K562 (cell line): ENCODE measurements at regions not wholly inside any gene's neighbourhood (a gene's known extent, or its start where the extent isn't known, plus 50 kb on each side); places are given as distances from the start of the nearest gene placed in this dataset.

ENCODE experiments used
- ETV1 ChIP-seq: fragments of 450-650 bp; conservative IDR thresholded peaks from 2 replicates; pipeline ENCODE4 v1.6.1; 2016; ENCODE audit warnings: missing genetic modification characterization, control low read depth, low read depth, missing compliant biosample characterization
- HDAC3 ChIP-seq: fragments of 450-650 bp; IDR thresholded peaks from 2 replicates; pipeline ENCODE4 v1.6.1; 2018; ENCODE audit warnings: borderline replicate concordance, mild to moderate bottlenecking, moderate library complexity; ENCODE audit not compliant: partially characterized antibody
- LCOR ChIP-seq: sonication (generic); formaldehyde crosslinking; IDR thresholded peaks from 2 replicates; pipeline ENCODE4 v1.8.0; 2022; ENCODE audit warnings: mild to moderate bottlenecking, missing genetic modification reagents
- MCM2 ChIP-seq: fragments of 450-650 bp; IDR thresholded peaks from 2 replicates; pipeline ENCODE4 v1.6.1; 2017; ENCODE audit warnings: low read depth, mild to moderate bottlenecking
- MTA3 ChIP-seq: fragments of 450-650 bp; formaldehyde crosslinking; IDR thresholded peaks from 2 replicates; pipeline ENCODE4 v1.6.1; 2017; ENCODE audit warnings: mild to moderate bottlenecking, borderline replicate concordance
- NFYB ChIP-seq: IDR thresholded peaks from 2 replicates; pipeline ENCODE4 v1.6.1; 2011; ENCODE audit warnings: mild to moderate bottlenecking, moderate library complexity; ENCODE audit not compliant: insufficient read length; ENCODE audit errors: extremely low read depth
- POLR2A ChIP-seq: fragments of 450-650 bp; conservative IDR thresholded peaks from 2 replicates; pipeline ENCODE4 v1.6.1; 2016
- SIX5 ChIP-seq, 2 experiments: IDR thresholded peaks; 2 replicates each; pipeline ENCODE4 v1.6.1; 2011; ENCODE audit warnings: low read length in 2 of 2, borderline replicate concordance in 1 of 2, low read depth in 1 of 2, mild to moderate bottlenecking in 1 of 2, moderate library complexity in 1 of 2; ENCODE audit not compliant: insufficient read depth in 1 of 2
- SRF ChIP-seq, 2 experiments: fragments of 250-450, 450-650 bp in 1 of 2; sonication (Bioruptor Pico) in 1 of 2; sonication (generic) in 1 of 2; formaldehyde crosslinking; IDR thresholded peaks; 2 replicates each; pipeline versions ENCODE4 v1.5.0 to v1.5.1; 2020 to 2022; ENCODE audit warnings: mild to moderate bottlenecking in 1 of 2, missing genetic modification reagents in 1 of 2
- TAF7 ChIP-seq: fragments of 450-650 bp; IDR thresholded peaks from 2 replicates; pipeline ENCODE4 v1.6.1; 2016; ENCODE audit warnings: missing genetic modification characterization, missing compliant biosample characterization
- YY1 ChIP-seq, 3 experiments: IDR thresholded peaks; 2 replicates each; pipeline ENCODE4 v1.6.1; 2011; ENCODE audit warnings: low read length in 2 of 3, mild to moderate bottlenecking in 2 of 3, moderate library complexity in 2 of 3, borderline replicate concordance in 1 of 3, control low read depth in 1 of 3, low read depth in 1 of 3; ENCODE audit not compliant: insufficient read depth in 3 of 3, insufficient replicate concordance in 2 of 3, control insufficient read depth in 1 of 3, insufficient read length in 1 of 3; ENCODE audit errors: extremely low read depth in 1 of 3
- ZBTB40 ChIP-seq, 2 experiments: fragments of 450-650 bp in 1 of 2; sonication (generic) in 1 of 2; formaldehyde crosslinking in 1 of 2; IDR thresholded peaks; 2 replicates each; pipeline versions ENCODE4 v1.7.1 to v1.9.0; 2016 to 2022; ENCODE audit warnings: inconsistent platforms in 1 of 2, mild to moderate bottlenecking in 1 of 2, missing genetic modification reagents in 1 of 2
- ZFX ChIP-seq: sonication (generic); formaldehyde crosslinking; IDR thresholded peaks from 2 replicates; pipeline ENCODE4 v1.8.0; 2022; ENCODE audit warnings: mild to moderate bottlenecking, missing genetic modification reagents, moderate library complexity

- TF ChIP-seq LCOR (CRISPR knock-in tag) = no peak
- no peak for TF ChIP-seq HDAC3
- no peak for TF ChIP-seq ZFX
- TF ChIP-seq YY1 (IDR thresholded peaks at IDR 0.05; ENCODE audit: borderline replicate concordance in 1 of 3, control insufficient read depth in 1 of 3, extremely low read depth in 1 of 3, insufficient read depth in 3 of 3, insufficient read length in 1 of 3, insufficient replicate concordance in 2 of 3, low read depth in 1 of 3, low read length in 2 of 3) = no peak
- TF ChIP-seq ETV1 (tag) = no peak
- no peak for TF ChIP-seq ZBTB40 (IDR thresholded peaks at IDR 0.05)
- no peak for TF ChIP-seq ZBTB40 (CRISPR knock-in tag; IDR thresholded peaks at IDR 0.05)
- no peak for TF ChIP-seq MCM2
- no peak for TF ChIP-seq POLR2A
- TF ChIP-seq SIX5 (IDR thresholded peaks at IDR 0.05; ENCODE audit: borderline replicate concordance in 1 of 2, insufficient read depth in 1 of 2, low read depth in 1 of 2, low read length in 2 of 2) = no peak
- TF ChIP-seq MTA3 = no peak
- no peak for TF ChIP-seq TAF7 (tag)
- no peak for TF ChIP-seq NFYB
- no peak for TF ChIP-seq SRF (CRISPR knock-in tag; IDR thresholded peaks at IDR 0.05)
Observed at GRCh38 chr2:16321872-16322271, 343.8 kb downstream of the CYRIA start.
